Fibroblast of pulmonary artery (primary cell): ENCODE measurements at regions not wholly inside any gene's neighbourhood (a gene's known extent, or its start where the extent isn't known, plus 50 kb on each side); places are given as distances from the start of the nearest gene placed in this dataset.
A peak's percentile ranks its signal among the peaks of the same experiment; 100 is the strongest.
"Not testable (repeated sequence)": the region's sequence is repeated elsewhere in the genome, so short reads cannot be mapped to it uniquely, and the experiment has no call there.

ENCODE experiments used
- DNase-seq: peaks from one replicate; pipeline ENCODE4 v3.0.0-alpha.2; 2010; ENCODE audit warnings: low read depth
- H3K4me3 ChIP-seq: replicated peaks from 2 replicates; pipeline ENCODE4 v1.5.1; 2011; ENCODE audit warnings: low read depth, mild to moderate bottlenecking, control low read depth, low read length, moderate library complexity
- CTCF ChIP-seq: IDR thresholded peaks from 2 replicates; pipeline ENCODE4 v1.5.1; 2011; ENCODE audit warnings: mild to moderate bottlenecking, control low read depth, low read length, inconsistent platforms; ENCODE audit errors: missing control alignments

GRCh38 chr17:77332034-77332971 lies 191.5 kb downstream of the SEC14L1 start:
- no peak overlapping the region for H3K4me3 ChIP-seq
- no peak for DNase-seq
- no peak for TF ChIP-seq CTCF

- DNase-seq, result peak; percentile 68
- TF ChIP-seq CTCF, result no peak
- H3K4me3 ChIP-seq, result no peak overlapping the region
Measured at GRCh38 chr17:77332981-77333685, 192.4 kb downstream of the SEC14L1 start.

GRCh38 chr17:77337150-77337549 lies 196.4 kb downstream of the SEC14L1 start:
- H3K4me3 ChIP-seq, result no peak overlapping the region
- TF ChIP-seq CTCF, result no peak
- DNase-seq, result no peak

- TF ChIP-seq CTCF, result no peak
- H3K4me3 ChIP-seq, result no peak overlapping the region
- DNase-seq, result no peak
Measured at GRCh38 chr17:77341069-77341541, 200.3 kb downstream of the SEC14L1 start.

GRCh38 chr17:77342656-77342990 lies 201.9 kb downstream of the SEC14L1 start:
- H3K4me3 ChIP-seq, DNase-seq: not testable (repeated sequence)

- no peak overlapping the region for H3K4me3 ChIP-seq
- no peak for DNase-seq
- TF ChIP-seq CTCF, result no peak
Measured at GRCh38 chr17:77343031-77343800, 202.4 kb downstream of the SEC14L1 start.

GRCh38 chr17:77344038-77344437 lies 203.3 kb downstream of the SEC14L1 start:
- no peak for TF ChIP-seq CTCF
- no peak for DNase-seq
- H3K4me3 ChIP-seq, result no peak overlapping the region
